HG02759 (cell line): ENCODE measurements at regions not wholly inside any gene's neighbourhood (a gene's known extent, or its start where the extent isn't known, plus 50 kb on each side); places are given as distances from the start of the nearest gene placed in this dataset.

Source experiments
- ATAC-seq: cut with Tn5 transposase; IDR thresholded peaks from one replicate; pipeline ENCODE4 v1.9.1; 2021; ENCODE audit warnings: mild to moderate bottlenecking, moderate library complexity; ENCODE audit not compliant: unreplicated experiment

- ATAC-seq = no peak
These were observed 245.9 kb downstream of the METTL4 start for GRCh38 chr18:2325308-2325849.

- ATAC-seq = no peak
These were observed 245.4 kb downstream of the METTL4 start for GRCh38 chr18:2325933-2326332.

GRCh38 chr18:2326999-2327398 is 244.3 kb downstream of the METTL4 start:
- ATAC-seq = no peak

- no peak for ATAC-seq
These were observed 240.5 kb downstream of the METTL4 start for GRCh38 chr18:2330764-2331163.

- no peak for ATAC-seq
These were observed 239.8 kb downstream of the METTL4 start for GRCh38 chr18:2331491-2331890.

GRCh38 chr18:2336690-2337392 is 234.5 kb downstream of the METTL4 start:
- ATAC-seq = peak; percentile 10

GRCh38 chr18:2337552-2338141 is 233.7 kb downstream of the METTL4 start:
- peak; percentile 82 for ATAC-seq

- ATAC-seq = no peak
These were observed 232.7 kb downstream of the METTL4 start for GRCh38 chr18:2338601-2339000.

- ATAC-seq = no peak
These were observed 231.0 kb downstream of the METTL4 start for GRCh38 chr18:2340335-2340734.

- no peak for ATAC-seq
These were observed 223.3 kb downstream of the METTL4 start for GRCh38 chr18:2348003-2348402.

- no peak for ATAC-seq
These were observed 220.0 kb downstream of the METTL4 start for GRCh38 chr18:2351126-2351850.

- ATAC-seq = no peak
These were observed 217.0 kb downstream of the METTL4 start for GRCh38 chr18:2354292-2354691.

GRCh38 chr18:2356906-2357305 is 214.4 kb downstream of the METTL4 start:
- no peak for ATAC-seq

- no peak for ATAC-seq
These were observed 210.4 kb downstream of the METTL4 start for GRCh38 chr18:2360861-2361260.

GRCh38 chr18:2368102-2368501 is 203.2 kb downstream of the METTL4 start:
- no peak for ATAC-seq

- no peak for ATAC-seq
These were observed 194.6 kb downstream of the METTL4 start for GRCh38 chr18:2376707-2377106.

GRCh38 chr18:2380101-2380500 is 191.2 kb downstream of the METTL4 start:
- ATAC-seq = no peak

GRCh38 chr18:2381539-2381938 is 189.8 kb downstream of the METTL4 start:
- ATAC-seq = no peak

- ATAC-seq = no peak
These were observed 183.7 kb downstream of the METTL4 start for GRCh38 chr18:2387588-2387987.

GRCh38 chr18:2390158-2390557 is 181.1 kb downstream of the METTL4 start:
- ATAC-seq = no peak

- no peak for ATAC-seq
These were observed 179.8 kb downstream of the METTL4 start for GRCh38 chr18:2391470-2391869.

- ATAC-seq = no peak
These were observed 178.9 kb downstream of the METTL4 start for GRCh38 chr18:2392446-2392845.
